SK-N-SH (cell line): ENCODE measurements at regions not wholly inside any gene's neighbourhood (a gene's known extent, or its start where the extent isn't known, plus 50 kb on each side); places are given as distances from the start of the nearest gene placed in this dataset.

Experiments
- CTCF ChIA-PET: fragments of 300-600, 350-600 bp; formaldehyde crosslinking; extraction: SDS; loops from one replicate; lab custom pipeline; 2021; lab: Yijun Ruan, JAX
- POLR2A ChIA-PET: fragments of 350-600 bp; sonication (Branson Sonifier 250); formaldehyde crosslinking; extraction: SDS; loops from one replicate; lab custom pipeline; 2020; ENCODE audit warnings: antibody characterized with exemption, inconsistent platforms; lab: Yijun Ruan, JAX
- DNase-seq: peaks from one replicate; pipeline ENCODE4 v3.0.0; 2012
- H2AFZ ChIP-seq: fragments of 200-600 bp; sonication (generic); 2 replicates; pipeline ENCODE4 v1.8.1; 2016; ENCODE audit warnings: antibody characterized with exemption, mild to moderate bottlenecking, low read depth
- H3F3A ChIP-seq: fragments of 200-600 bp; sonication (generic); replicated peaks from 2 replicates; pipeline ENCODE3; 2016; ENCODE audit warnings: antibody characterized with exemption, mild to moderate bottlenecking; ENCODE audit not compliant: insufficient read depth
- H3K27ac ChIP-seq, 2 experiments: fragments of 200-500 bp in 1 of 2; fragments of 200-600 bp in 1 of 2; sonication (Bioruptor generic) in 1 of 2; sonication (generic), shearing (Covaris generic) in 1 of 2; 2 replicates each; pipeline versions ENCODE4 v1.5.1 to v1.6.1; 2014 to 2016; ENCODE audit warnings: low read depth in 2 of 2, inconsistent platforms in 1 of 2, low read length in 1 of 2, mild to moderate bottlenecking in 1 of 2, mixed read lengths in 1 of 2
- H3K27me3 ChIP-seq: fragments of 200-600 bp; sonication (generic), shearing (Covaris generic); 2 replicates; pipeline ENCODE4 v1.6.1; 2016; ENCODE audit warnings: mixed run types; ENCODE audit not compliant: insufficient read depth
- H3K36me3 ChIP-seq, 2 experiments: fragments of 200-500 bp in 1 of 2; fragments of 200-600 bp in 1 of 2; sonication (Bioruptor generic) in 1 of 2; sonication (generic) in 1 of 2; replicated peaks in 1 of 2; 2 replicates each; pipeline versions ENCODE3 to v1.5.1; 2014 to 2016; ENCODE audit warnings: low read length in 1 of 2, mild to moderate bottlenecking in 1 of 2; ENCODE audit not compliant: insufficient read depth in 2 of 2, control insufficient read depth in 1 of 2
- H3K4me1 ChIP-seq, 2 experiments: fragments of 200-500 bp in 1 of 2; fragments of 200-600 bp in 1 of 2; sonication (Bioruptor generic) in 1 of 2; sonication (generic), shearing (Covaris generic) in 1 of 2; 2 replicates each; pipeline versions ENCODE4 v1.5.1 to v1.6.1; 2014 to 2016; ENCODE audit warnings: low read depth in 1 of 2, low read length in 1 of 2, mixed run types in 1 of 2; ENCODE audit not compliant: insufficient read depth in 2 of 2, control insufficient read depth in 1 of 2
- H3K4me2 ChIP-seq: fragments of 200-600 bp; sonication (generic), shearing (Covaris generic); 2 replicates; pipeline ENCODE4 v1.6.1; 2017; ENCODE audit warnings: mixed run types
- H3K4me3 ChIP-seq, 2 experiments: fragments of 200-500 bp in 1 of 2; fragments of 200-600 bp in 1 of 2; sonication (Bioruptor generic) in 1 of 2; sonication (generic), shearing (Covaris generic) in 1 of 2; 2 replicates each; pipeline versions ENCODE4 v1.5.1 to v1.8.1; 2014 to 2016; ENCODE audit warnings: low read depth in 2 of 2, inconsistent platforms in 1 of 2, low read length in 1 of 2, mild to moderate bottlenecking in 1 of 2, mixed read lengths in 1 of 2, moderate library complexity in 1 of 2
- H3K79me2 ChIP-seq: fragments of 200-600 bp; sonication (generic); 2 replicates; pipeline ENCODE4 v1.8.1; 2017; ENCODE audit warnings: mild to moderate bottlenecking; ENCODE audit not compliant: insufficient read depth
- H3K9ac ChIP-seq: fragments of 200-600 bp; sonication (generic); 2 replicates; pipeline ENCODE4 v1.6.1; 2017; ENCODE audit warnings: mixed run types
- H3K9me2 ChIP-seq: fragments of 200-600 bp; sonication (generic); 2 replicates; pipeline ENCODE4 v1.6.1; 2017; ENCODE audit warnings: mixed run types
- H3K9me3 ChIP-seq: fragments of 200-600 bp; sonication (generic); 2 replicates; pipeline ENCODE4 v1.6.1; 2017; ENCODE audit warnings: mixed run types, mild to moderate bottlenecking, moderate library complexity
- H4K20me1 ChIP-seq: fragments of 200-600 bp; sonication (generic); 2 replicates; pipeline ENCODE4 v1.6.1; 2017; ENCODE audit warnings: mild to moderate bottlenecking, mixed run types; ENCODE audit not compliant: insufficient read depth
- CTCF ChIP-seq: fragments of 200-600 bp; sonication (generic); IDR thresholded peaks from 2 replicates; pipeline ENCODE4 v1.6.1; 2017; ENCODE audit warnings: antibody characterized with exemption, mild to moderate bottlenecking, moderate library complexity
- FOXM1 ChIP-seq: IDR thresholded peaks from 2 replicates; pipeline ENCODE4 v1.4.0; 2012; ENCODE audit warnings: low read depth, mild to moderate bottlenecking
- GATA2 ChIP-seq: sonication (generic); formaldehyde crosslinking; IDR thresholded peaks from 2 replicates; pipeline ENCODE4 v1.5.0; 2020; ENCODE audit warnings: mild to moderate bottlenecking, missing genetic modification reagents
- MEF2A ChIP-seq: IDR thresholded peaks from 2 replicates; pipeline ENCODE4 v1.4.0; 2012; ENCODE audit warnings: low read depth, borderline replicate concordance
- NFIC ChIP-seq: IDR thresholded peaks from 2 replicates; pipeline ENCODE4 v1.4.0; 2012; ENCODE audit warnings: borderline replicate concordance
- POLR2AphosphoS5 ChIP-seq: IDR thresholded peaks from 2 replicates; pipeline ENCODE4 v1.6.1; 2012; ENCODE audit warnings: low read depth, low read length
- RAD21 ChIP-seq: IDR thresholded peaks from 2 replicates; pipeline ENCODE4 v1.6.1; 2012; ENCODE audit warnings: mild to moderate bottlenecking, low read length
- REST ChIP-seq: IDR thresholded peaks from 2 replicates; pipeline ENCODE4 v1.6.1; 2012; ENCODE audit warnings: mild to moderate bottlenecking, low read depth, low read length, moderate library complexity
- RXRA ChIP-seq: IDR thresholded peaks from 2 replicates; pipeline ENCODE4 v1.4.0; 2012; ENCODE audit warnings: low read depth, mild to moderate bottlenecking, borderline replicate concordance
- SIN3A ChIP-seq: IDR thresholded peaks from 2 replicates; pipeline ENCODE4 v1.6.1; 2012; ENCODE audit warnings: low read depth, mild to moderate bottlenecking, low read length, moderate library complexity, borderline replicate concordance
- SMC3 ChIP-seq: IDR thresholded peaks from 2 replicates; pipeline ENCODE4 v1.6.1; 2012; ENCODE audit warnings: low read depth, low read length, improper control_type of control experiment
- TAF1 ChIP-seq: IDR thresholded peaks from 2 replicates; pipeline ENCODE4 v1.6.1; 2012; ENCODE audit warnings: low read depth, mild to moderate bottlenecking, low read length, moderate library complexity, borderline replicate concordance
- USF1 ChIP-seq: IDR thresholded peaks from 2 replicates; pipeline ENCODE4 v1.4.0; 2012; ENCODE audit warnings: low read depth, borderline replicate concordance
- YY1 ChIP-seq: IDR thresholded peaks from 2 replicates; pipeline ENCODE4 v1.4.0; 2012; ENCODE audit warnings: low read depth, mild to moderate bottlenecking
- WGBS: methylation state at CpG from one replicate; pipeline ENCODE4 v1.1.6; 2017; ENCODE audit warnings: low lambda C conversion rate; 5-methylcytosine and 5-hydroxymethylcytosine counted together
- TF ChIP-seq, protein P1 (sequence below): IDR thresholded peaks from 2 replicates; pipeline ENCODE4 v1.4.0; 2012; ENCODE audit warnings: low read depth
- TF ChIP-seq, protein P2 (sequence below): fragments of 150-350 bp; IDR thresholded peaks from 2 replicates; pipeline ENCODE4 v1.6.1; 2017; ENCODE audit warnings: antibody characterized with exemption, low read length, low read depth, borderline replicate concordance

- Histone ChIP-seq H3K27ac (no peak overlapping the region), H3K4me3 (no peak overlapping the region), H3K4me1 (no peaks in the 10 kb centered on the region; a peak in 1 of 4 replicates), H2AFZ (no peak overlapping the region), H3K9me2 (no peaks in the 10 kb centered on the region), H3K27me3 (no peaks in the 10 kb centered on the region), H3K9me3 (no peaks in the 10 kb centered on the region), H3K4me2 (no peak overlapping the region), H3K36me3 (no peaks in the 10 kb centered on the region), H3F3A (no peaks in the 10 kb centered on the region), H3K79me2 (no peaks in the 10 kb centered on the region), H3K9ac (no peak overlapping the region), H4K20me1 (no peaks in the 10 kb centered on the region)
- no peak for DNase-seq
- TF ChIP-seq CTCF (no peak), TAF1 (no peak), GATA2 (CRISPR knock-in tag) (no peak), RAD21 (no peak), FOXM1 (no peak), YY1 (no peak), POLR2AphosphoS5 (no peak), REST (no peak), NFIC (no peak), RXRA (no peak), SIN3A (no peak), MEF2A (no peak), SMC3 (no peak), USF1 (no peak)
- TF ChIP-seq, protein P1, sequence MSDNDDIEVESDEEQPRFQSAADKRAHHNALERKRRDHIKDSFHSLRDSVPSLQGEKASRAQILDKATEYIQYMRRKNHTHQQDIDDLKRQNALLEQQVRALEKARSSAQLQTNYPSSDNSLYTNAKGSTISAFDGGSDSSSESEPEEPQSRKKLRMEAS = no peak
- TF ChIP-seq, protein P2, sequence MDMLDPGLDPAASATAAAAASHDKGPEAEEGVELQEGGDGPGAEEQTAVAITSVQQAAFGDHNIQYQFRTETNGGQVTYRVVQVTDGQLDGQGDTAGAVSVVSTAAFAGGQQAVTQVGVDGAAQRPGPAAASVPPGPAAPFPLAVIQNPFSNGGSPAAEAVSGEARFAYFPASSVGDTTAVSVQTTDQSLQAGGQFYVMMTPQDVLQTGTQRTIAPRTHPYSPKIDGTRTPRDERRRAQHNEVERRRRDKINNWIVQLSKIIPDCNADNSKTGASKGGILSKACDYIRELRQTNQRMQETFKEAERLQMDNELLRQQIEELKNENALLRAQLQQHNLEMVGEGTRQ = no peak
- 31% methylated on average over 2 of the region's 2 CpGs for WGBS
- POLR2A ChIA-PET = no interaction called here
- CTCF ChIA-PET = interaction anchor here (0.6 kb wide), 1 partner anchor 10 kb away, joined by 3 read pairs; no protein-coding TSS in a partner anchor
Observed at GRCh38 chr3:18770800-18771199, 345.7 kb upstream of the SATB1 start.
